ENCODE measurements at regions not wholly inside any gene's neighbourhood (a gene's known extent, or its start where the extent isn't known, plus 50 kb on each side); places are given as distances from the start of the nearest gene placed in this dataset.
A peak's percentile ranks its signal among the peaks of the same experiment; 100 is the strongest.
"Not testable (repeated sequence)": the region's sequence is repeated elsewhere in the genome, so short reads cannot be mapped to it uniquely, and the experiment has no call there.

DNA sequence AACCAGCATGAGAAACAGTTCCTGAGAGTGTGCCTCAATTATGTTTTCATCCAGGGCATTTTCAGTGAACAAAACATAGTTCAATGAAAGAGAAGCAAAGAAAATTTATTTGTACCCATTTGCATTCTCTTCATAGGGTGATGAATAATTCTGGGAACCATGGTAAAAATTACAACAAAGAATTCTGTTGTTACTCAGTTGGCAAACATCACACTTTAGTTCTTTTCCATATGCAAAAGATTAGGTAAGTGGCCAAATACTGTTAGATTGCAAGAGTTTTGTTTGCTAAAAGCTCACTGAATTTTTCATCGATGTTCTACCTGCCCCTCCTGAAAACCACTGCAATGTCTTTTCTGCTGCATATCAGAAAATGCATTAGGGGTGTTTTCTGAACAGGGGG is 132.4 kb upstream of the RGS6 start:
- TF ChIP-seq, protein P1, sequence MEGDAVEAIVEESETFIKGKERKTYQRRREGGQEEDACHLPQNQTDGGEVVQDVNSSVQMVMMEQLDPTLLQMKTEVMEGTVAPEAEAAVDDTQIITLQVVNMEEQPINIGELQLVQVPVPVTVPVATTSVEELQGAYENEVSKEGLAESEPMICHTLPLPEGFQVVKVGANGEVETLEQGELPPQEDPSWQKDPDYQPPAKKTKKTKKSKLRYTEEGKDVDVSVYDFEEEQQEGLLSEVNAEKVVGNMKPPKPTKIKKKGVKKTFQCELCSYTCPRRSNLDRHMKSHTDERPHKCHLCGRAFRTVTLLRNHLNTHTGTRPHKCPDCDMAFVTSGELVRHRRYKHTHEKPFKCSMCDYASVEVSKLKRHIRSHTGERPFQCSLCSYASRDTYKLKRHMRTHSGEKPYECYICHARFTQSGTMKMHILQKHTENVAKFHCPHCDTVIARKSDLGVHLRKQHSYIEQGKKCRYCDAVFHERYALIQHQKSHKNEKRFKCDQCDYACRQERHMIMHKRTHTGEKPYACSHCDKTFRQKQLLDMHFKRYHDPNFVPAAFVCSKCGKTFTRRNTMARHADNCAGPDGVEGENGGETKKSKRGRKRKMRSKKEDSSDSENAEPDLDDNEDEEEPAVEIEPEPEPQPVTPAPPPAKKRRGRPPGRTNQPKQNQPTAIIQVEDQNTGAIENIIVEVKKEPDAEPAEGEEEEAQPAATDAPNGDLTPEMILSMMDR (conservative IDR thresholded peaks at IDR 0.05; ENCODE audit: low read depth, low read length), result no peak
- H3K4me3 ChIP-seq (ENCODE audit: low read length), result no peak overlapping the region
- no peak for DNase-seq (ENCODE audit: low read depth)

DNA sequence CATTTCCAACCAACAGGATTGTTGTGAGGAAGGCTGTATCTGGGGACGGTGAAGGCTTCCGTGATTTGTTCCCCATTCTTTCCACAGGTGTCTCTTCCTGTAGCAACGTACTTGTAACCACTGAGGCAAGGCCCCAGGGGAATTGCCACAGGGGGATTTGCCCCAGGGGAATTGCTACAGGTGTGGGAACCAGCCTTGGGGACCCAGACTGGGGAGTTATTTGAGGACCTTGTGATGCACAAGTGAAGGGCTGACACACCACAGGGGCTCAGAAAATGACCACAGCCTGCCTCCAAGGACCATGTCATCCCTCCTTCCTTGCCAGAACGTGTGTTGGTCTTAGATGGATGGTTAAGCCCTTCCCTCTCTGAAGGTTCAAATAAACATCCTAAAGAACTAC is 131.4 kb upstream of the RGS6 start:
- no peak for DNase-seq (ENCODE audit: low read depth)
- no peak overlapping the region for H3K4me3 ChIP-seq (ENCODE audit: low read length)
- TF ChIP-seq, protein P1 (conservative IDR thresholded peaks at IDR 0.05; ENCODE audit: low read depth, low read length), result no peak

DNA sequence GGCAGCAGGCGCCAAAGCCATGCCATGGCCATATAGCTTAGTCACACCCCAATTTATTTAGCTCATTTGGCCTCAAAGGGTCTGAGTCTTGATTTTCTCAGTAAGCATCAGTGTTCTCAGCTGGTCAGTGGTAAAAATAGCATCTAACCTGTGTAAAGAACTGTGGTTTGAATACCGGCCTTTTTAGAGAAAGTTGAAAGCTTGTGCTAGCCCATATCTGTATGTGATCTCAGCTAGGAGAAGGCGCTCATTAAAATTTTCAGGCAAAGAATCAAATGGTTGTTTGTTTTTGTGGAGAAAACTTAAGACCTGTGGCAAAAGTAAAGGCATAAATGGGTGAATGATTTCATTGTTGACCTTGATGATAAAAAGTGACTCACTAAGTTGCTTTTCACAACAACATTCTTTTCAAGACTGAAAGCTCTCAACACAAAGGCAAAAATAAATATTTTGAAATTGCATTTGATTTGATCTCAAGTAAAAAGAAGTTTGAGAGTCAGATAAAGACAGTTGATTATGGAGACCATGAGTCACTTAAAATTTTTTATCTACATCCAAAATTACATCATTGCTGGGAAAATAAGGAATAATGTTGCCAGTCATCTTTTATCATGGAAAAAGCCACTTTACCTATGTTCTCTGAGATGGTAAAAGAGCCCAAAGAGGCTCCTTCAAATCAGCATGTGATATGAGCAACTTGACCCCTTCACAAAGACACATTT is 128.5 kb upstream of the RGS6 start:
- TF ChIP-seq, protein P1 (conservative IDR thresholded peaks at IDR 0.05; ENCODE audit: low read depth, low read length), result no peak
- no peak overlapping the region for H3K4me3 ChIP-seq (ENCODE audit: low read length)
- peak; percentile 66 for DNase-seq (ENCODE audit: low read depth)

DNA sequence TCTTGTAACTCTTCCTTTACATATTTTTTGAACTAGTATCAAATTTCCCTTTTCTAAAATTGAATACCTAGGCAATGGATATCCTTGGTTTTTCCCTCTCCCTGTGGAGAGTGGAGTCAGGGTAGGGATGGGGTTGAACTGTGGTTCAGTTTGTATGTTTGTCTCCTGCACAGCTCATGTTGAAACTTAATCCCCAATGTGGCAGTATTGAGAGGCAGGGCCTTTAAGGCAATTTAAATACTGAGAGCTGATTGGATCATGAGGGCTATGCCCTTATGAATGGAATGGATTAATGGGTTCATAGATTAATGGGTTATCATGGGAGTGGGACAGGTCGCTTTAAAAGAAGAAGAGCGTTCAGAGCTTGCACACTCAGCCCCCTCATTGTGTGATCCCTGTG is 127.2 kb upstream of the RGS6 start:
- TF ChIP-seq, protein P1 (conservative IDR thresholded peaks at IDR 0.05; ENCODE audit: low read depth, low read length), result no peak
- no peak overlapping the region for H3K4me3 ChIP-seq (ENCODE audit: low read length)
- no peak for DNase-seq (ENCODE audit: low read depth)

DNA sequence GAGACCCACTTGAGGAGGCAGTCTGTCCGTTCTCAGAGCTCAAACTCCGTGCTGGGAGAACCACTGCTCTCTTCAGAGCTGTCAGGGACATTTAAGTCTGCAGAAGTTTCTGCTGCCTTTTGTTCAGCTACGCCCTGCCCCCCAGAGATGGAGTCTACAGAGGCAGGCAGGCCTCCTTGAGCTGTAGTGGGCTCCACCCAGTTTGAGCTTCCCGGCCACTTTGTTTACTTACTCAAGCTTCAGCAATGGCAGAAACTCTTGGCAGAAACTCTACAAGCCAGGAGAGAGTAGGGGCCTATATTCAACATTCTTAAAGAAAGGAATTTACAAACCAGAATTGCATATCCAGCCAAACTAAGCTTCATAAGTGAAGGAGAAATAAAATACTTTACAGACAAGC is 125.2 kb upstream of the RGS6 start:
- DNase-seq (ENCODE audit: low read depth); H3K4me3 ChIP-seq (ENCODE audit: low read length): not testable (repeated sequence)

DNA sequence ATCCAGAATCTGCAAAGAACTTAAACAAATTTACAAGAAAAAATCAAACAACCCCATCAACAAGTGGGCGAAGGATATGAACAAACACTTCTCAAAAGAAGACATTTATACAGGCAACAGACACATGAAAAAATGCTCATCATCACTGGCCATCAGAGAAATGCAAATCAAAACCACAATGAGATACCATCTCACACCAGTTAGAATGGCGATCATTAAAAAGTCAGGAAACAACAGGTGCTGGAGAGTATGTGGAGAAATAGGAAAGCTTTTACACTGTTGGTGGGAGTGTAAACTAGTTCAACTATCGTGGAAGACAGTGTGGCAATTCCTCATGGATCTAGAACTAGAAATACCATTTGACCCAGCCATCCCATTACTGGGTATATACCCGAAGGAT is 121.4 kb upstream of the RGS6 start:
- not testable (repeated sequence) for H3K4me3 ChIP-seq (ENCODE audit: low read length); DNase-seq (ENCODE audit: low read depth)

DNA sequence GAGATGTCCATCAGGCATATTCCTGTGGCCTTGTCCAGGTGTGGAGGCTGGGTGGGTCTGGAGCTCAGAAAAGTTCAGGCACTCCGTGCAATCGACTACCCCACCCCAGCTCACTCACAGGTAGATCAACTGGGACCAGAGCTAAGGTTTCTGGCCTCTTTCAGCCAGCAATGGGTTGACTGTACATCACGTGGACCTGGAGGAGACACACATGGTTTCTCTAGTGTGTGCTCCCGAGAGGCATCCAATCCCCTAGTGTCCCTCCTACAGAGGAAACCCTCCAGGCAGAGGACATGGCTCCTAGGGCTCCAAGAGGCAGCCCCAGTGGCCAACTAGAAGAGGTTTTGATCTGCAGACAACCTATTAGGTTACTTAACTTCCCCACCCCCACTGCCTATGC is 119.5 kb upstream of the RGS6 start:
- no peak for DNase-seq (ENCODE audit: low read depth)
- TF ChIP-seq, protein P1 (conservative IDR thresholded peaks at IDR 0.05; ENCODE audit: low read depth, low read length), result no peak
- H3K4me3 ChIP-seq (ENCODE audit: low read length), result no peak overlapping the region

DNA sequence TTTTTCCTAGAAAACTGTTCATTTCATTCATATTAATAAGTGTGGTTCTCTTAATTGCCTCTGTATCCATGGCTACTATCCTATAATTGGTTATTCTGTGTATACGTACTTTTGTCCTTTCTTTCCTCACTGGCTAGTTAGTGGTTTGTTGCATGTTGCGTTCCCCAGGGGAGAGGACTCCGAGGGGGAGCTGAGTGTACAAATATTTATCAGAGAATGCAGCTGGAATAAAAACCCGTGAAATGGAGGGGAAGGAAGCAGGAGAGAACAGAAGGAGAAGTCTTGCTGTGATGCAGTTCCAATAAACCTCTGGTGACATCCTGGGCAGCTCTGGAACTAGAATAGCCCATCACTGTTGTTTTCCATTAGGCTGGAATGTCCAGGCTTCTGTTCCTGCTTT is 117.1 kb upstream of the RGS6 start:
- no peak for DNase-seq (ENCODE audit: low read depth)
- H3K4me3 ChIP-seq (ENCODE audit: low read length), result no peak overlapping the region
- TF ChIP-seq, protein P1 (conservative IDR thresholded peaks at IDR 0.05; ENCODE audit: low read depth, low read length), result no peak
